ENCODE measurements at regions not wholly inside any gene's neighbourhood (a gene's known extent, or its start where the extent isn't known, plus 50 kb on each side); places are given as distances from the start of the nearest gene placed in this dataset.

DNA sequence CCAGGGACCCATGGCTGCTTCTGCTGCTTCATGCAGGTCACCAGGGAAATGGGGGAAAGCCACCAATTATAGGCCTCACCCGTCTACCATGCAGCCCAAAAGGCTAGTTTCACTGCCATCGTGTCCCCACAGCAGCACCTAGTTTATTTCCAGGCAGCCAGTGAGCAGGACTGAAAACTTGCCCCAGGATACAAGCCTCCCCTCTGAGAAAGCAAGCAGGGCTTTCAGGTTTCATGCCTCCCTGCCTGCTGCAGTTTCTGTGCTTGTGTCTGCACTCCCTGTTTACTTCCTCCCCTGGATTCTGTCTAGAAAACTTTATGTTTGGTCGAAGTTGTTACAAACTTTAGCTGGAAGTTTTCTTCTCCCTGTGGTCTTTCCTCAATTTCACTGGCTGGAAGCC lies 319.1 kb downstream of the ANXA1 start:
- TF ChIP-seq POLR2A (IDR thresholded peaks at IDR 0.05): no peak
- TF ChIP-seq, protein P1, sequence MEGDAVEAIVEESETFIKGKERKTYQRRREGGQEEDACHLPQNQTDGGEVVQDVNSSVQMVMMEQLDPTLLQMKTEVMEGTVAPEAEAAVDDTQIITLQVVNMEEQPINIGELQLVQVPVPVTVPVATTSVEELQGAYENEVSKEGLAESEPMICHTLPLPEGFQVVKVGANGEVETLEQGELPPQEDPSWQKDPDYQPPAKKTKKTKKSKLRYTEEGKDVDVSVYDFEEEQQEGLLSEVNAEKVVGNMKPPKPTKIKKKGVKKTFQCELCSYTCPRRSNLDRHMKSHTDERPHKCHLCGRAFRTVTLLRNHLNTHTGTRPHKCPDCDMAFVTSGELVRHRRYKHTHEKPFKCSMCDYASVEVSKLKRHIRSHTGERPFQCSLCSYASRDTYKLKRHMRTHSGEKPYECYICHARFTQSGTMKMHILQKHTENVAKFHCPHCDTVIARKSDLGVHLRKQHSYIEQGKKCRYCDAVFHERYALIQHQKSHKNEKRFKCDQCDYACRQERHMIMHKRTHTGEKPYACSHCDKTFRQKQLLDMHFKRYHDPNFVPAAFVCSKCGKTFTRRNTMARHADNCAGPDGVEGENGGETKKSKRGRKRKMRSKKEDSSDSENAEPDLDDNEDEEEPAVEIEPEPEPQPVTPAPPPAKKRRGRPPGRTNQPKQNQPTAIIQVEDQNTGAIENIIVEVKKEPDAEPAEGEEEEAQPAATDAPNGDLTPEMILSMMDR (IDR thresholded peaks at IDR 0.05): no peak
- intact Hi-C loops (cut with DNase I): no loop called here

DNA sequence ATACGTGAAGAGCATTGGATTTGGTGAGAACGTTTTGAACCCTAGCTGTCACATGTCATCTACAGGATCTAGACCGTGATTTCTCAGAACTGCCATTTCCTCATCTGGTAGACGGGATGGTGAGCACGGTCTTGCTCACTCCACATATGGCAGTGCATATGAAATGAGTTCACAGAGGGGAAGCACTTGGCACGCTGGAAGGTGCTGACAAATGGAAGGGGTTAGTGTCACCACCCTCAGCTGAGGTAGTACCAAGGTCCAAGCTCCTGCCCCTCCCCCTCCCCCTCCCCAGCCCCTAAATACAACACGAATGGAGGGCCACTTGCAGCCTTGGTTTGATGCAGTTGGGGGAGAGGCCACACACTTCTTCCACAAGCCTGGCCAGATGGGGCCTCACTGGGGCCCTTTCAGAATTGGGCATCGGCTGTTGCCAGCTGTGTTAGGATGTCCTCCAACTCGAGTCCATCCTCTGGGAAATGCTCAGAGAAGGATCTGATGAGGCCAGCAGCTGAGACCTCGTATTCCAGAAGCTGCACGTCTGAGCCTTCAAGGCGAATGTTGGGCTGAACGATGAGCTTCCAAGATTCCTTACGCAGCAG lies 322.4 kb downstream of the ANXA1 start:
- H3K36me3 ChIP-seq: peaks cover 0 to 6% (median 0%) of the 10 kb centered on the region in 9 donors
- peaks cover 0 to 10% (median 0%) of the 10 kb centered on the region in 12 donors for H3K9me3 ChIP-seq
- intact Hi-C loops (cut with DNase I): no loop called here
- 70 to 76% (median 73%) methylated on average over 5 to 14 of the region's 14 CpGs for WGBS, 4 donors
- peaks cover 0 to 10% (median 0%) of the 10 kb centered on the region in 12 donors for H3K4me1 ChIP-seq
- TF ChIP-seq POLR2A (IDR thresholded peaks at IDR 0.05): no peak
- TF ChIP-seq, protein P1 (IDR thresholded peaks at IDR 0.05): no peak
- DNase-seq: no peak
- ATAC-seq: peak in 1 of 4 donors; percentile 36
- H3K27me3 ChIP-seq: no peaks in the 10 kb centered on the region
- no peak overlapping the region for H3K4me3 ChIP-seq
- H3K27ac ChIP-seq: no peak overlapping the region

More for the DNA sequence above, 319.1 kb downstream of the ANXA1 start:
- 46 to 70% (median 64%) methylated on average over 3 of the region's 3 CpGs for WGBS, 4 donors
- H3K4me1 ChIP-seq: peaks cover 0 to 10% (median 0%) of the 10 kb centered on the region in 12 donors
- H3K27me3 ChIP-seq: no peaks in the 10 kb centered on the region
- peaks cover 0 to 10% (median 0%) of the 10 kb centered on the region in 12 donors for H3K9me3 ChIP-seq
- no peak overlapping the region for H3K27ac ChIP-seq
- H3K4me3 ChIP-seq: no peak overlapping the region
- peaks cover 0 to 6% (median 0%) of the 10 kb centered on the region in 9 donors for H3K36me3 ChIP-seq
- no peak for DNase-seq
- no peak for ATAC-seq

DNA sequence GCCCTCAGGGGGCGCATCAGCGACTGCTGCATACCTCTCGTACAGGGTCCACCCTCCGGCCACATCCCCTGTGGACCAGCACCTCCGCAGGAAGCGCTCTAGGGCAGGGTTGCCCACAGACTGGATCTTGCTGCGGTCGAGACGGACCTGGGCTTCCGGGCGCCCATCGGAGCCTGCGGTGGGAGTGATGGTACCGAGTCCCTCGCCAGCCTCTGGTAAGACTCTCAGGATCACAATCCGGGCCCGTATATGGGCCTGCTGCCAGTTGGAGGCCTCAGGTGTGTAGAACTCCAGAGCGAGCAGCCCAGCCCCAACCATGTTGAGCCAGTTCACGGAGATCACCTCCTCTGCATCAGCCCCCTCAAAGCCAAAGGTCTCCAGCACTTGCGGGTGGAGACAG lies 323.0 kb downstream of the ANXA1 start:
- Histone ChIP-seq H3K4me1 (peaks cover 0 to 10% (median 0%) of the 10 kb centered on the region in 12 donors), H3K4me3 (no peak overlapping the region), H3K36me3 (peaks cover 0 to 6% (median 0%) of the 10 kb centered on the region in 9 donors), H3K27me3 (no peaks in the 10 kb centered on the region), H3K27ac (no peak overlapping the region), H3K9me3 (peaks cover 0 to 10% (median 0%) of the 10 kb centered on the region in 12 donors)
- DNase-seq: peak in 1 of 5 donors; percentile 21
- WGBS, 4 donors: 85 to 93% (median 92%) methylated on average over 3 to 20 of the region's 20 CpGs
- TF ChIP-seq POLR2A (IDR thresholded peaks at IDR 0.05): no peak
- TF ChIP-seq, protein P1 (IDR thresholded peaks at IDR 0.05): no peak
- intact Hi-C loops (cut with DNase I): no loop called here
- ATAC-seq: peak in 3 of 4 donors; percentile 7 to 55 (median 20)

DNA sequence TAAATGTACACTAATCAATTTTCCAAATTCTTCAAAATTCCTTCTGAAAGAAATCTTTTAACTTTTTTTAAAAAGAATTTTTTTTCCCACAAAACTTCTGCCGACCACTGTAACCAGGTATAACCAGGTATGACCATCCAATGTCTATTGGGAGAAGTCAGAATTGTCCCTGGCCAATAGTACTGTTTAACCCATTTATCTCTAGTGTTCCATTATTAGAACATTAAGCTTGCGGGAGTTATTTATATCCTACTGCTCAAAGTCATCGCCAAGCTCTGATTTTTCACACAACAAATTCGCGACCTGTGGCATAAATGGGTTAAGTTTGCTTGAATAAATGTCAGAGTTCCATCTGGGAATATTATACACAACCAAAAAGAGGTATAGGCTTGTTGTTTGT lies 343.2 kb downstream of the ANXA1 start:
- 38 to 56% (median 43%) methylated on average over 5 of the region's 5 CpGs for WGBS, 4 donors
- H3K4me1 ChIP-seq: peaks cover 0 to 18% (median 1%) of the 10 kb centered on the region in 12 donors
- peak overlapping the region in 3 of 12 donors; percentile 21 to 50 (median 41) for H3K27ac ChIP-seq
- no peaks in the 10 kb centered on the region for H3K27me3 ChIP-seq
- DNase-seq (no peak), ATAC-seq (peak in 3 of 4 donors; percentile 49 to 68 (median 61))
- H3K4me3 ChIP-seq: peak overlapping the region in 3 of 12 donors; percentile 19 to 30 (median 22)
- TF ChIP-seq, protein P1 (IDR thresholded peaks at IDR 0.05): no peak
- no peak for TF ChIP-seq POLR2A (IDR thresholded peaks at IDR 0.05)
- H3K9me3 ChIP-seq: peaks cover 0 to 19% (median 8%) of the 10 kb centered on the region in 12 donors
- intact Hi-C loops (cut with DNase I): loop anchor here in 2 of 10 donors (5.0 kb wide), 2 partner anchors 43 to 48 kb away; no protein-coding TSS in a partner anchor
- no peaks in the 10 kb centered on the region for H3K36me3 ChIP-seq

Measured in heart left ventricle (tissue), 16 donors.